Choroid plexus epithelial cell (primary cell): ENCODE measurements at regions not wholly inside any gene's neighbourhood (a gene's known extent, or its start where the extent isn't known, plus 50 kb on each side); places are given as distances from the start of the nearest gene placed in this dataset.

Source experiments
- DNase-seq: peaks from one replicate; pipeline ENCODE4 v3.0.0-alpha.2; 2010; ENCODE audit warnings: low read depth
- H3K4me3 ChIP-seq: 2 replicates; pipeline ENCODE4 v1.5.1; 2011; ENCODE audit warnings: low read depth, mild to moderate bottlenecking, control low read depth, low read length, moderate library complexity
- TF ChIP-seq, protein P1 (sequence below): conservative IDR thresholded peaks from 2 replicates; pipeline ENCODE4 v1.5.1; 2011; ENCODE audit warnings: low read depth, mild to moderate bottlenecking, control low read depth, inconsistent platforms, low read length, moderate library complexity

DNA sequence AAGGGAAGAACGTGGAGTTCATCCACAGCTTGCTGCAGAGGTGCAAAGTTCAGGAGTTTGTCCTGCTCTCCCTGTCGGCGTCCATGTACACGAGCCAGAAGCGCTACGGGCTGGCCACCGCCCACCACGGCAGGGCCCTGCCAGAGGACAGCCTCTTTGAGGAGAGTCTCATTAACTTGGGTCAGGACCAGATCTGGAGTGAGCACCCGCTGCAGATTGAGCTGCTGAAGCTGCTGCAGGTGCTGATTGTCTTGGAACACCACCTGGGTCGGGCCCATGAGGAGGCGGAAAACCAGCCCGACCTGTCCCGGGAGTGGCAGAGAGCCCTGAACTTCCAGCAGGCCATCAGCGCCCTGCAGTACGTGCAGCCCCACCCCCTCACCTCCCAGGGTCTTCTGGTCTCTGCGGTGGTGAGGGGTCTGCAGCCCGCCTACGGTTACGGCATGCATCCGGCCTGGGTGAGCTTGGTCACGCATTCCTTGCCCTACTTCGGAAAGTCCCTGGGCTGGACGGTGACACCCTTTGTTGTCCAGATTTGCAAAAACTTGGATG, 73.8 kb upstream of the MORC3 start:
- TF ChIP-seq, protein P1, sequence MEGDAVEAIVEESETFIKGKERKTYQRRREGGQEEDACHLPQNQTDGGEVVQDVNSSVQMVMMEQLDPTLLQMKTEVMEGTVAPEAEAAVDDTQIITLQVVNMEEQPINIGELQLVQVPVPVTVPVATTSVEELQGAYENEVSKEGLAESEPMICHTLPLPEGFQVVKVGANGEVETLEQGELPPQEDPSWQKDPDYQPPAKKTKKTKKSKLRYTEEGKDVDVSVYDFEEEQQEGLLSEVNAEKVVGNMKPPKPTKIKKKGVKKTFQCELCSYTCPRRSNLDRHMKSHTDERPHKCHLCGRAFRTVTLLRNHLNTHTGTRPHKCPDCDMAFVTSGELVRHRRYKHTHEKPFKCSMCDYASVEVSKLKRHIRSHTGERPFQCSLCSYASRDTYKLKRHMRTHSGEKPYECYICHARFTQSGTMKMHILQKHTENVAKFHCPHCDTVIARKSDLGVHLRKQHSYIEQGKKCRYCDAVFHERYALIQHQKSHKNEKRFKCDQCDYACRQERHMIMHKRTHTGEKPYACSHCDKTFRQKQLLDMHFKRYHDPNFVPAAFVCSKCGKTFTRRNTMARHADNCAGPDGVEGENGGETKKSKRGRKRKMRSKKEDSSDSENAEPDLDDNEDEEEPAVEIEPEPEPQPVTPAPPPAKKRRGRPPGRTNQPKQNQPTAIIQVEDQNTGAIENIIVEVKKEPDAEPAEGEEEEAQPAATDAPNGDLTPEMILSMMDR = no peak
- no peak overlapping the region for H3K4me3 ChIP-seq
- peak; percentile 19 for DNase-seq

DNA sequence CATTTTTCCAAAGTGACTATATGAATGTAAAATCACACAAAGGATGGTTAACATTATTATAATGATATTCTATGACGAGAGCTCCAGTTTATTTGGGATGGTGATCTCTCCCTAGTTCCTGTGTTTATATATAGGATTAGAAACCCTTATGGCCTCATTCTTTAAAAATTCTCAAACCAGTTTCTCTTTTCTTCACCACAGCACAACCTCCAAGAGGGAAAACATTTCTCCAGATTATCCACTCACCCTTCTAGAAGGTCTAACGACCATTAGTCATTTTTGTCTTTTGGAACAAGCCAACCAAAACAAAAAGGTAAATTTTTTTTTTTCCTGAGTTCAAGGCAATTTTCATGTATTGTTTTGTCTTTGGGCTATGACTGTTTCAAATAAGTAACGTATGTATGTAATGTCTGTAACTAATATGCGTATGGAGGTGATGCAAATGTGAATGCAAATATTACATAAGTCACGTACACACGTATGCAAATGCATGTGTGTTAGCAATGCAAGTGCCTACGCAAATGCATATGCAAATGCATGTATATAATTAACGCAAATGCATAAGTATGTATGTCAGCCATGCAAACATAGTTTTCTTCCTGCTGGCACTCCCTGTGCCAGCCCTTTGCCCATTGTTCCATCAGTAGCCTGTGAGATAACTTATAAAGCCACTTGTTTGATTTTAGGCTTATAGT, 72.5 kb upstream of the MORC3 start:
- no peak overlapping the region for H3K4me3 ChIP-seq
- peak; percentile 16 for DNase-seq
- TF ChIP-seq, protein P1 = no peak

DNA sequence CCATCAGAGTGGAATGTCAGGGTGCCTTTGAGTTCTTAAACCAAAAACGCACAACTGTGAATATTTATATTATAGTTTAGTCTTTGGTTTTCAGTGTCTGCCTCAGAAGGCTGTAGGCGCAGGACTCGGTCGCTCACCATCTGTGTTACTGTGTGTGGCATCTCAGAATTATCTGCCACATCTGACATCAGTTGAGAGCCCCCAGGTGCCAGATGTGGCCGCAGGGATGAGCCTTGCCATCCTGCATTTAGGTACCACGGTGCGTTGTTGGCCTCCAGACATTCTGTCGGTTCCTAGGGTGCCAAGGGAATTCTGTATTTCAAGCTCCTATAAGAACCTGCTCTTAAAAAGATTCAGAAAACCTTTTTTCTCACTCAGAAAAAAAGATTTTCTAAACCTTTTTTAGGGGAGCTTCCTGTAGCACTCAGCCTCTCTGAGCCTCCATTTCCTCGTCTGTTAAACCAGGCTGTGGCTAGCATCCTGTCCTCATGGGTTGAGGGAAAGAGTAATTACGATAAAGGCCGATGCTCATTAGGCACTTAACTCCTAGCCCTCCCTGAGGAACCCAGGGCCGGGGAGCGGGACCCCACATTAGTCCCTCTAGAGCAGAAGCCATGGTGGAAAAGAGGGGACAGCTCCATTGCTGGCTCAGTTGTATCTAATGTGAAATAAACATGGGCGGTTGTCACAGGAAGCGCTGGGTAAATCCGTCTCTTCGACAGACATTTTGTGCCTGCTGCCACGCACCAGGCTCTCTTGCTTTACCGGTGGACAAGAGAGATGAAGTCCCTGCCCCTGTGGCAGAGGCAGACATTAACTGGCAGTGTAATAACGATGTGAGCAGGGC, 70.2 kb upstream of the MORC3 start:
- no peak overlapping the region for H3K4me3 ChIP-seq
- TF ChIP-seq, protein P1 = no peak
- DNase-seq = no peak

DNA sequence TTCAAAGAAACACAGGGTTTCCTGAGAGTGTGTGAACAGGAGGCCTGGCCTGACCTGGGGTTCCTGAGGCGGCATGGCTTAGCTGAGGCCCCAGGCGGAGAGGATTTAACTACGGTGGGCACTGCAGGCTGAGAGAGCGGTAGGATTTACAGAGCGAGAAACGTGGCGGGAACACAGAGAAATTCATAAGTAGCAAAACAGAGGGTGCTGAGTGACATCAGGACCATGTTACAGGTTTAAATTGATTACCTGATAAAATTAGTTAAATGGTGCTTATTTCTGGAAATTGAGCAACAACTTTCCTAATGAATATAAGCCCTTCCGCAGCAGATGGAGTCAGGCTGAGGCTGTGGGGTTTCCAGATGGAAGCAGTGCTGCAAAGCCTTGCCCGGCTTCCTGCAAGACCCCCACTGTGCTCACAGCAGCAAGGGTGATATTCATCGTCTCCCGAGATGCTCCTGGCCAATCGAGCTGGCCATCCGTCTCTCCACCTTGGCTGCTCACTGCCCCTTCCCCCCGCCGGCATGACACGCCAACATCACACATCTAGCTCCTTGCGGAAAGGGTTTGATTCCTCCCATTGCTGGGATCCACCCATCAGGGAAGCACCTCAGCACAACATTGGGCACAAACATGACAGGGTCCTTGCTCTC, 69.4 kb upstream of the MORC3 start:
- TF ChIP-seq, protein P1 = no peak
- no peak overlapping the region for H3K4me3 ChIP-seq

DNA sequence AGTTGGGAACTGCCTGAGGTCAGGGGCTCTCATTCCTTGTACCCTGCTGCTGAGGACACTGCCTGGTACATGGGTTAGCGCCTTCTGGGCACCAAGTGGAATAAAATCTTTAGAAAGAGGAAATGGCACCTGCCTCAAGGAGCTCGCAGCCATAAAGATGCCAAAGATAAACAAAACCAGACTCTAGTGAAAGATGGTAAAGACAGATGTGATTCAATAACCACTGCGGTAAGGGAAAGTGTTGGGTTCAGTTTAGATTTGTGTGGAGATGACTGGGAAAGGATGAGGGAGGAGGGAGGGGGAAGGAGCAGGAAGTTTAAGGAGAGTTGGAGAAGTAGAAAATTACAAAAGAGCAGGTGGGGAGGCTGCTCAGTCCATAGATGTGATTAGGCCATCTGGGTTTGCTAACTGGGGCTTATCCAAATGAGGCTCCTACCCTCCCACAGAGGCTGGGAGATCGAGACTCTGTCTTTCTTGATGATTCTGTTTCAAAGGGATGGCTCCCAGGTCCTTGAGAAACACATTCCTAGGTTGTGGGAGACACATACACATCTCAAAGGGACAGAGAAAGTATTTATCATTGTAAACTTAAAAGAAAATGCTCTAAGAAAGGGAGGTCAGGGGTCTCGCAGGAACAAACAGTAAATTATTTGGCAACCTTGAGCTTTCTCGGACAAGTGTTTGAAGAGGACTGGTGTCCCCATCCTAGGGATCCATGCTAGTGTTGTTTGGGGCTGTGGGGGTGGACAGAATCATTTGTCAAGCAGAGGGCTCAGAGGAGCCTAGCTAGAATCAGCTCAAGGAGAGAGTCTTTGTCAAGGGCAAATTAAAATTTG, 65.7 kb upstream of the MORC3 start:
- no peak for DNase-seq
- TF ChIP-seq, protein P1 = no peak
- no peak overlapping the region for H3K4me3 ChIP-seq

More for the DNA sequence above, 69.4 kb upstream of the MORC3 start:
- no peak for DNase-seq

DNA sequence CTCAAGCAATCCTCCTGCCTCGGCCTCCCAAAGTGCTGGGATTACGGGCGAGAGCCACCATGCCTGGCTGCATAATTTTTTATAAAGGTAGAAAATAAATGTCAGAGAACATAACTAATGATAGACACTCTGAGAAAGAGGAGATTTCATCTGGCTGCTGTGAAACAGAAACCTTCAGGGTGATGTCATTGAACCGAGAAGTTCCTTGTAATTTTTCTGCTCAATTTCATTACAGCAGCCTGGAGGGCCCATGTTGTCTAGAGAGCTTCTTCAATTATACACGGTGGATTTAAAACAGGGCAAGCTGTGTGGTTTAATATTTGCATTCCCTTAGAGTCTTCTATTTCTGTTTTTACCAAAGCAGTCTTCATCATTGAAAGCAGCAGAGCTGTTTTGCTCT, 64.3 kb upstream of the MORC3 start:
- DNase-seq = no peak
- TF ChIP-seq, protein P1 = no peak
- no peak overlapping the region for H3K4me3 ChIP-seq
